ENCODE measurements at regions not wholly inside any gene's neighbourhood (a gene's known extent, or its start where the extent isn't known, plus 50 kb on each side); places are given as distances from the start of the nearest gene placed in this dataset.

GRCh38 chr14:98489115-98489514 lies 782.9 kb downstream of the BCL11B start:
- Histone ChIP-seq H3K9me3 (ENCODE audit: insufficient read depth, low read length) (no peaks in the 10 kb centered on the region), H3K4me1 (ENCODE audit: insufficient read depth, insufficient read length) (no peaks in the 10 kb centered on the region), H3K36me3 (ENCODE audit: insufficient read depth, insufficient read length, low read length) (no peaks in the 10 kb centered on the region), H3K27me3 (ENCODE audit: insufficient read depth, insufficient read length) (no peaks in the 10 kb centered on the region), H3K9ac (ENCODE audit: insufficient read length, low read depth) (no peak overlapping the region), H3K4me3 (ENCODE audit: insufficient read length, low read depth) (no peak overlapping the region)
- TF ChIP-seq SUZ12 (IDR thresholded peaks at IDR 0.05; ENCODE audit: extremely low read depth, insufficient read depth, insufficient read length) (no peak), ZNF274 (IDR thresholded peaks at IDR 0.05; ENCODE audit: low read depth, low read length) (no peak), YY1 (IDR thresholded peaks at IDR 0.05; ENCODE audit: insufficient read depth, insufficient read length) (no peak)
- DNase-seq (ENCODE audit: low read depth, low spot score) = no peak

GRCh38 chr14:98494582-98494981 lies 777.4 kb downstream of the BCL11B start:
- Histone ChIP-seq H3K4me1 (ENCODE audit: insufficient read depth, insufficient read length) (no peaks in the 10 kb centered on the region), H3K9me3 (ENCODE audit: insufficient read depth, low read length) (no peaks in the 10 kb centered on the region), H3K36me3 (ENCODE audit: insufficient read depth, insufficient read length, low read length) (no peaks in the 10 kb centered on the region), H3K9ac (ENCODE audit: insufficient read length, low read depth) (no peak overlapping the region), H3K4me3 (ENCODE audit: insufficient read length, low read depth) (no peak overlapping the region), H3K27me3 (ENCODE audit: insufficient read depth, insufficient read length) (no peaks in the 10 kb centered on the region)
- DNase-seq (ENCODE audit: low read depth, low spot score) = no peak
- no peak for TF ChIP-seq SUZ12 (IDR thresholded peaks at IDR 0.05; ENCODE audit: extremely low read depth, insufficient read depth, insufficient read length)

GRCh38 chr14:98498019-98498885 lies 773.7 kb downstream of the BCL11B start:
- Histone ChIP-seq H3K27me3 (ENCODE audit: insufficient read depth, insufficient read length) (no peaks in the 10 kb centered on the region), H3K9ac (ENCODE audit: insufficient read length, low read depth) (no peak overlapping the region), H3K9me3 (ENCODE audit: insufficient read depth, low read length) (no peaks in the 10 kb centered on the region), H3K36me3 (ENCODE audit: insufficient read depth, insufficient read length, low read length) (no peaks in the 10 kb centered on the region), H3K4me1 (ENCODE audit: insufficient read depth, insufficient read length) (no peaks in the 10 kb centered on the region), H3K4me3 (ENCODE audit: insufficient read length, low read depth) (no peak overlapping the region)
- TF ChIP-seq SUZ12 (IDR thresholded peaks at IDR 0.05; ENCODE audit: extremely low read depth, insufficient read depth, insufficient read length) = no peak
- TF ChIP-seq YY1 (IDR thresholded peaks at IDR 0.05; ENCODE audit: insufficient read depth, insufficient read length) = no peak
- TF ChIP-seq ZNF274 (IDR thresholded peaks at IDR 0.05; ENCODE audit: low read depth, low read length) = no peak
- no peak for DNase-seq (ENCODE audit: low read depth, low spot score)

- DNase-seq (ENCODE audit: low read depth, low spot score) = no peak
- H3K9me3 ChIP-seq (ENCODE audit: insufficient read depth, low read length) = no peaks in the 10 kb centered on the region
- no peaks in the 10 kb centered on the region for H3K27me3 ChIP-seq (ENCODE audit: insufficient read depth, insufficient read length)
- TF ChIP-seq YY1 (IDR thresholded peaks at IDR 0.05; ENCODE audit: insufficient read depth, insufficient read length) (no peak), ZNF274 (IDR thresholded peaks at IDR 0.05; ENCODE audit: low read depth, low read length) (no peak), SUZ12 (IDR thresholded peaks at IDR 0.05; ENCODE audit: extremely low read depth, insufficient read depth, insufficient read length) (no peak)
- H3K9ac ChIP-seq (ENCODE audit: insufficient read length, low read depth) = no peak overlapping the region
- no peaks in the 10 kb centered on the region for H3K36me3 ChIP-seq (ENCODE audit: insufficient read depth, insufficient read length, low read length)
- no peaks in the 10 kb centered on the region for H3K4me1 ChIP-seq (ENCODE audit: insufficient read depth, insufficient read length)
- no peak overlapping the region for H3K4me3 ChIP-seq (ENCODE audit: insufficient read length, low read depth)
Observed at GRCh38 chr14:98501335-98501734, 770.7 kb downstream of the BCL11B start.

- H3K9ac ChIP-seq (ENCODE audit: insufficient read length, low read depth) = no peak overlapping the region
- no peak overlapping the region for H3K4me3 ChIP-seq (ENCODE audit: insufficient read length, low read depth)
- no peaks in the 10 kb centered on the region for H3K4me1 ChIP-seq (ENCODE audit: insufficient read depth, insufficient read length)
- no peaks in the 10 kb centered on the region for H3K27me3 ChIP-seq (ENCODE audit: insufficient read depth, insufficient read length)
- no peak for TF ChIP-seq YY1 (IDR thresholded peaks at IDR 0.05; ENCODE audit: insufficient read depth, insufficient read length)
- TF ChIP-seq SUZ12 (IDR thresholded peaks at IDR 0.05; ENCODE audit: extremely low read depth, insufficient read depth, insufficient read length) = no peak
- TF ChIP-seq ZNF274 (IDR thresholded peaks at IDR 0.05; ENCODE audit: low read depth, low read length) = no peak
- DNase-seq (ENCODE audit: low read depth, low spot score) = no peak
- H3K36me3 ChIP-seq (ENCODE audit: insufficient read depth, insufficient read length, low read length) = no peaks in the 10 kb centered on the region
- no peaks in the 10 kb centered on the region for H3K9me3 ChIP-seq (ENCODE audit: insufficient read depth, low read length)
Observed at GRCh38 chr14:98501836-98502235, 770.2 kb downstream of the BCL11B start.

GRCh38 chr14:98503086-98503815 lies 768.7 kb downstream of the BCL11B start:
- Histone ChIP-seq H3K36me3 (ENCODE audit: insufficient read depth, insufficient read length, low read length) (no peaks in the 10 kb centered on the region), H3K9me3 (ENCODE audit: insufficient read depth, low read length) (no peaks in the 10 kb centered on the region), H3K9ac (ENCODE audit: insufficient read length, low read depth) (no peak overlapping the region), H3K4me1 (ENCODE audit: insufficient read depth, insufficient read length) (no peaks in the 10 kb centered on the region), H3K27me3 (ENCODE audit: insufficient read depth, insufficient read length) (no peaks in the 10 kb centered on the region), H3K4me3 (ENCODE audit: insufficient read length, low read depth) (no peak overlapping the region)
- no peak for DNase-seq (ENCODE audit: low read depth, low spot score)
- TF ChIP-seq ZNF274 (IDR thresholded peaks at IDR 0.05; ENCODE audit: low read depth, low read length) (no peak), YY1 (IDR thresholded peaks at IDR 0.05; ENCODE audit: insufficient read depth, insufficient read length) (no peak), SUZ12 (IDR thresholded peaks at IDR 0.05; ENCODE audit: extremely low read depth, insufficient read depth, insufficient read length) (no peak)

GRCh38 chr14:98507264-98507663 lies 764.7 kb downstream of the BCL11B start:
- no peak for DNase-seq (ENCODE audit: low read depth, low spot score)
- H3K9me3 ChIP-seq (ENCODE audit: insufficient read depth, low read length) = no peaks in the 10 kb centered on the region
- no peaks in the 10 kb centered on the region for H3K36me3 ChIP-seq (ENCODE audit: insufficient read depth, insufficient read length, low read length)

More at GRCh38 chr14:98507264-98507663, 764.7 kb downstream of the BCL11B start:
- Histone ChIP-seq H3K27me3 (ENCODE audit: insufficient read depth, insufficient read length) (no peaks in the 10 kb centered on the region), H3K4me3 (ENCODE audit: insufficient read length, low read depth) (no peak overlapping the region), H3K4me1 (ENCODE audit: insufficient read depth, insufficient read length) (no peaks in the 10 kb centered on the region), H3K9ac (ENCODE audit: insufficient read length, low read depth) (no peak overlapping the region)
- no peak for TF ChIP-seq SUZ12 (IDR thresholded peaks at IDR 0.05; ENCODE audit: extremely low read depth, insufficient read depth, insufficient read length)
- no peak for TF ChIP-seq ZNF274 (IDR thresholded peaks at IDR 0.05; ENCODE audit: low read depth, low read length)
- no peak for TF ChIP-seq YY1 (IDR thresholded peaks at IDR 0.05; ENCODE audit: insufficient read depth, insufficient read length)
